Naive thymus-derived CD8-positive, alpha-beta T cell (primary cell): ENCODE measurements at regions not wholly inside any gene's neighbourhood (a gene's known extent, or its start where the extent isn't known, plus 50 kb on each side); places are given as distances from the start of the nearest gene placed in this dataset.
"Not testable (repeated sequence)": the region's sequence is repeated elsewhere in the genome, so short reads cannot be mapped to it uniquely, and the experiment has no call there.

Experiments used
- ATAC-seq, 2 donors: fragments of 150-1000 bp; cut with Tn5 transposase in 1 of 2; sonication (Bioruptor Pico), chemical (Tn5 transposase) in 1 of 2; 1 replicate in 1 of 2; 2 replicates in 1 of 2; pipeline ENCODE4 v1.10.0; 2021; ENCODE audit warnings: mild to moderate bottlenecking in 2 of 2, moderate library complexity in 2 of 2
- POLR2A ChIA-PET: fragments of 350-600 bp; sonication (Branson Sonifier 250); formaldehyde crosslinking; loops from one replicate; lab custom pipeline; 2021; ENCODE audit warnings: antibody characterized with exemption; lab: Charles Lee
- DNase-seq, 10 donors: peaks; one replicate each; pipeline versions ENCODE4 v3.0.0 to v3.0.0-alpha.2; 2020 to 2022
- H3K27ac Mint-ChIP-seq, 10 donors: one replicate each; pipeline ENCODE4 v1.8.0; 2020 to 2022; ENCODE audit warnings: mild to moderate bottlenecking in 10 of 10, mixed read lengths in 10 of 10, moderate library complexity in 4 of 10, inconsistent platforms in 1 of 10
- H3K27me3 Mint-ChIP-seq, 5 donors: one replicate each; pipeline ENCODE4 v1.8.0; 2021 to 2022; ENCODE audit warnings: mixed read lengths in 5 of 5
- H3K36me3 Mint-ChIP-seq, 3 donors: one replicate each; pipeline ENCODE4 v1.8.0; 2020 to 2022; ENCODE audit warnings: mixed read lengths in 3 of 3, mild to moderate bottlenecking in 2 of 3, inconsistent platforms in 1 of 3
- H3K4me1 Mint-ChIP-seq, 4 donors: one replicate each; pipeline ENCODE4 v1.8.0; 2021 to 2022; ENCODE audit warnings: mixed read lengths in 4 of 4
- H3K4me3 Mint-ChIP-seq, 10 donors: one replicate each; pipeline ENCODE4 v1.8.0; 2020 to 2022; ENCODE audit warnings: mild to moderate bottlenecking in 10 of 10, mixed read lengths in 10 of 10, moderate library complexity in 6 of 10, inconsistent platforms in 1 of 10
- H3K9me3 Mint-ChIP-seq, 9 donors: one replicate each; pipeline ENCODE4 v1.8.0; 2020 to 2022; ENCODE audit warnings: mixed read lengths in 9 of 9, mild to moderate bottlenecking in 3 of 9, inconsistent platforms in 1 of 9, moderate library complexity in 1 of 9

DNA sequence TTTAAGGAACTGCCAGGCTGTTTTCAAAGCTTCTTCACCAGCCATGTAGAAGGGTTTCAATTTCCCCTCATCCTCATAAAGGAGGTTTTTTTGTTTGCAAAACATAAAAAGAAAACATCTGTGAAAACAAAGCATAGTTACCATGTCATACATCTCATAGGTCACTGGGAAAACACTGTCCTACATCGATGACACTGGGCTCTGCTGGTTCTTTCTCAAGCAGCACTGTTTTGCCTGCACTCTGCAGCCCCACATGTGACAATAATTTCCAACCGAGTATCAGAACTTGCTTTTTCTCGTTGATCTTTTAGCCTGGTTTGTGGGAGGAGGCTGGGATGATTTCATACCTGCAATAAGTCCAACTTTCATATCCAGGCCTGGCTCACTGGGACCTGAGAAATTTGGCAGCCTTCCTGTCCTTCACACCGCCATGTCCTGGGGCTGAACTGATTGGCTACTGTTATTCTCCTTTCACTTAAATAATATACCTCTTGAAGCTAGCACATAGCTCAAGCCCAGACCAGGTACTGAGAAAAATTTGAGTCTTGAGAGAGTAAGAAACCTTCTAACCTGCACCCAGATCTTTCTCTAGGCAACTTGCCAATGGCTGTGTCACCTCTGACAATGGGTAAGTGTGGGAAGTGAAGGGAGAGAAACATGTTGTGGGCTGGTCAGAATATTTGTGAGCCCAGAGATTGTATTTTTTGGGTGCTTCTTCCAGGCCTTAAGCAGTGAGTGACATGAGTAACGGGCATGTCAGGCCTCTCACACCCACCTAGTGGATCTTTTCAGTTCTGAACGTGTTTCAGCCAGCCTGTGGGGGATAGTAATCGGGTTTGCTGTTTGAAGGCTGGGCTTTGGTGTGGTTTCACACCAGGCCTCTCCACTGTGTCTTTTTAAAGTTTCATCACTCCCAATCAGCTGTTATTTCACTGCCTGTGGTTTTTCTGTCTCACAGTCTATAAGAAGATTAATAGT, 502.8 kb downstream of the NTRK2 start:
- no peak for ATAC-seq
- POLR2A ChIA-PET: no interaction called here
- Mint-ChIP-seq H3K36me3 (peaks cover 0 to 5% (median 0%) of the 10 kb centered on the region in 3 donors), H3K4me3 (no peak overlapping the region), H3K9me3 (peaks cover 0 to 16% (median 3%) of the 10 kb centered on the region in 9 donors), H3K4me1 (no peaks in the 10 kb centered on the region), H3K27ac (no peak overlapping the region), H3K27me3 (peaks cover 0 to 22% (median 9%) of the 10 kb centered on the region in 5 donors)
- DNase-seq: no peak

DNA sequence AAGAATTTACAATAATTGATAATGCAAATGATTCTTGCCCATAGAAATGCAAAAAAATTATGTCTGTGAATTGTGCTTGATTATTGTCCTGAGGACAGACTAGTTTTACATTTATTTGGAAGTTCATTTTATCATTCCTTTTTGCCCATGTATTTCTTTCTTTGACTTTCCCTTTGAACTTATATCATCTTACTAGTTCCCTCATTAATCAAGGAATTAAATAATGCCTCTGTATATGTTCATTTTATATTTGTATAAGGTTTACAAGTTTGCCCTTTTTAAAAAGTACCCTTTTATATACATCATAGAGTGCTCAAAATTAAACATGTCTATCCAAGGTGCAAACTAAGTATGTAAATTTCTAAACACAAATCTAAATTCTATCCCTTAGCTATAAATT, 501.6 kb downstream of the NTRK2 start:
- Mint-ChIP-seq H3K36me3 (peaks cover 0 to 5% (median 0%) of the 10 kb centered on the region in 3 donors), H3K27me3 (peaks cover 0 to 22% (median 9%) of the 10 kb centered on the region in 5 donors), H3K27ac (no peak overlapping the region), H3K4me3 (no peak overlapping the region), H3K4me1 (no peaks in the 10 kb centered on the region), H3K9me3 (peaks cover 0 to 16% (median 3%) of the 10 kb centered on the region in 9 donors)
- no peak for ATAC-seq
- POLR2A ChIA-PET: no interaction called here
- no peak for DNase-seq

DNA sequence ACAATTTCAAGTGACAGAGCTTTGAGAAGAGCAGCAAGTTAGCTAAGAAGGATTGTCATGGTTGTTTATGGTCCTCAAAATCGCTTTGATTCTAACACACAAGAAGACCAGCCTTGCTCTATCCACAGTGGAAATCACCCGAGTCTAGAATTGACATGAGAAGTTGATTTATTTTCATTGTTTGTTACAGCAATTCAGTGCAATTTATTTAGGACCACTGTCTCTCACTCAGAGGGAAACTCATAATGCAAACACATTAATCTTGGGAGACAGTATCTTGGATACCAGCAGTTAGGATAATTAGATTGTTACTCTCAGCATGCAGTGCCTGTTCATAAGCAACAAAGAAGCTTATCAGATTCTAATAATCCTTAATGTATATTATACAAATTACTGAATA, 498.9 kb downstream of the NTRK2 start:
- ATAC-seq: no peak
- POLR2A ChIA-PET: no interaction called here
- no peak for DNase-seq
- H3K27me3 Mint-ChIP-seq: peaks cover 0 to 2% (median 0%) of the 10 kb centered on the region in 5 donors
- peaks cover 0 to 9% (median 0%) of the 10 kb centered on the region in 3 donors for H3K36me3 Mint-ChIP-seq
- no peak overlapping the region for H3K27ac Mint-ChIP-seq
- H3K9me3 Mint-ChIP-seq: peaks cover 0 to 21% (median 5%) of the 10 kb centered on the region in 9 donors
- H3K4me1 Mint-ChIP-seq: no peaks in the 10 kb centered on the region
- no peak overlapping the region for H3K4me3 Mint-ChIP-seq

DNA sequence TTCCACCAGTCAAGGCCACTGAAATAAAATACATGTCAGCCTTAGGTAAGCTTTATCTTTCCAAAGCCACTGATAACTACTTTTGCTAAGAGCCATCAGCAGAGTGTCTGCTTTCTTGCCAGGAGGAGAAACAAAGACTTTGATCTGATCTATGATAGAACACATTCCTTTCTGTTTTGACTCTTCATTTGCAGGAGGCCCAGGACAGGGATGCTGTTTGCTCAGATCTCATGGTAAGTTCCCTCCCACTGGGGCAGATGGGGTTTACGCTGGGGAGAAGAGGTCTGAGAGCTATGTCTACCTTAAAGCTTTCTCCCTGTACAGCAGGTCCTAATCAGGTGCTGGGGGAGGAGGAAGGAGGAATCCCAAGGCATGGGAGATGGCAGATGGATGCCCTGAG, 497.6 kb downstream of the NTRK2 start:
- peaks cover 0 to 24% (median 6%) of the 10 kb centered on the region in 9 donors for H3K9me3 Mint-ChIP-seq
- H3K4me3 Mint-ChIP-seq: no peak overlapping the region
- H3K36me3 Mint-ChIP-seq: peaks cover 0 to 14% (median 0%) of the 10 kb centered on the region in 3 donors
- ATAC-seq: no peak
- DNase-seq: no peak
- no peak overlapping the region for H3K27ac Mint-ChIP-seq
- POLR2A ChIA-PET: no interaction called here
- no peaks in the 10 kb centered on the region for H3K4me1 Mint-ChIP-seq
- peaks cover 0 to 2% (median 0%) of the 10 kb centered on the region in 5 donors for H3K27me3 Mint-ChIP-seq

DNA sequence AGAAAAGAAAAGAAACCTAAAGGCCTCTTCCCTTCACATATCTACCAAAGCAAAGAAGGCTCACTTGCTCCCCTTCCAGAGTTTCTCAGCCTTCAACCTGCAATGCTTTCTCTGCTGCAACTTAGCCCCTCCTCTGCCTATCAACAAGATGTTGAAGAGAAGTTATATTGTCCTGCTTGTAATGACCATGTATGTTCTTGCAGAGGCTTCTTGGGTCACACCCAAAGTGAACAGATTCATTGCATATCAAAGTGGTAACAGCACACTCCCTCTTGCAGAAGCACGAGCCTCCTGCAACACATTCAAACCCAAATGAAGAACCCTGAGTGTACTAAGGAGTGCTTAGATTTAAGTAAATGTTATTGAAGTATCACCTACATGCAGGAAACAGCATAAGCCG, 494.3 kb downstream of the NTRK2 start:
- Mint-ChIP-seq H3K27ac (no peak overlapping the region), H3K27me3 (peaks cover 0 to 2% (median 0%) of the 10 kb centered on the region in 5 donors), H3K36me3 (peaks cover 0 to 9% (median 0%) of the 10 kb centered on the region in 3 donors), H3K9me3 (peaks cover 0 to 13% (median 5%) of the 10 kb centered on the region in 9 donors), H3K4me1 (no peaks in the 10 kb centered on the region), H3K4me3 (no peak overlapping the region)
- ATAC-seq (no peak), DNase-seq (no peak)
- POLR2A ChIA-PET: no interaction called here

DNA sequence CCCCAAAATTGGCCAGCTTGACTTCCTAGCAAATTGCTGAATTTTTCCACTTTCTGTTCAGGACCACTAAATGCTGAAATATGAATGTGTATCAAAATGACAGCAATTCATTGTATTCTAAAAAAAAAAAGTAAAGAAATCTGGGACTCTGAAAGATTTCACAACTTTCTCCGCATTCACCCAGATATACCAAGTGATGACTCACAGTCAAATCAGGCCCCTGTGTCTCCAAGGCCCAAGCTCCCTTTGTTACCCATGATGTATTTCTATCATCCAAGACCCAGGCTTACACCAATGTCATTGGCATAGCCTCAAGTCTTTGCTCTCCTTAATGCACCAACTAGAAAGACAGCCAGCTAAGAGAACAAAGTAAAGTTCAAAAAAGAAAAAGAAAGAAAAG, 493.9 kb downstream of the NTRK2 start:
- peaks cover 0 to 9% (median 0%) of the 10 kb centered on the region in 3 donors for H3K36me3 Mint-ChIP-seq
- peaks cover 0 to 10% (median 5%) of the 10 kb centered on the region in 9 donors for H3K9me3 Mint-ChIP-seq
- no peak overlapping the region for H3K4me3 Mint-ChIP-seq
- POLR2A ChIA-PET: no interaction called here
- H3K4me1 Mint-ChIP-seq: no peaks in the 10 kb centered on the region
- peaks cover 0 to 2% (median 0%) of the 10 kb centered on the region in 5 donors for H3K27me3 Mint-ChIP-seq
- ATAC-seq (no peak), DNase-seq (no peak)
- no peak overlapping the region for H3K27ac Mint-ChIP-seq

DNA sequence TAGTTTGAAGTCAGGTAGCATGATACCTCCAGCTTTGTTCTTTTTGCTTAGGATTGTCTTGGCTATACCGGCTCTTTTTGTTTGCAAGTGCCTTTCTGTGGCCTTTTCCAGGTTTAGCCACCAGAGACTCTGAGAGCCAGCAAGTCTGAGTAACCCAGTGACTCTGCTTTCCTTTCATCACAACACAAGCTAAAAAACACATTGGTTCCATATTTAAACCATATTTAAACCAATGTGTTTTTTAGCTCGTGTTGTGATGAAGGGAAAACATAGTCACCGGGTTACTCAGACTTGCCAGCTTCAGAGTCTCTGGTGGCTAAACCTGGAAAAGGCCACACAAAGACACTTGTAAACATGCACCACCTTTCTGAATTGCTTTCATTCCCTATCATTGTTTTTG, 493.3 kb downstream of the NTRK2 start:
- no peak overlapping the region for H3K4me3 Mint-ChIP-seq
- peaks cover 0 to 9% (median 2%) of the 10 kb centered on the region in 9 donors for H3K9me3 Mint-ChIP-seq
- H3K4me1 Mint-ChIP-seq: no peaks in the 10 kb centered on the region
- no peak for DNase-seq
- no peak for ATAC-seq
- H3K27me3 Mint-ChIP-seq: peaks cover 0 to 2% (median 0%) of the 10 kb centered on the region in 5 donors
- no peak overlapping the region for H3K27ac Mint-ChIP-seq
- peaks cover 0 to 9% (median 0%) of the 10 kb centered on the region in 3 donors for H3K36me3 Mint-ChIP-seq
- POLR2A ChIA-PET: no interaction called here

DNA sequence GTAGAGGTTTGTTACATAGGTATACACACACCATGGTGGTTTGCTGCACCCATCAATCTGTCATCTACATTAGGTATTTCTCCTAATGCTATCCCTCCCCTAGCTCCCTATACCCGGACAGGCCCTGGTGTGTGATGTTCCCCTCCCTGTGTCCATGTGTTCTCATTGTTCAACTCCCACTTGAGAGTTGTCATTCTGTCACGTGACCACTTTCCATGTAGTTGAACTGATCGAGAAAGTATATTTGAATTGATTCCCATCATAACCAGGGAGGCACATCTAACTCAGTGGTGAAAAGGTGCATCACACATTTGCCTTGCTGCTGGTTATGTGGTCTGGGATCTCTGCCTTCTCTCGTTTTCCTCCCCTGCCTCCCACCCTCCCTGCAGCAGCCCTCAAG, 491.4 kb downstream of the NTRK2 start:
- not testable (repeated sequence) for H3K9me3 Mint-ChIP-seq, H3K36me3 Mint-ChIP-seq, H3K4me3 Mint-ChIP-seq, H3K4me1 Mint-ChIP-seq, DNase-seq, ATAC-seq, H3K27me3 Mint-ChIP-seq, H3K27ac Mint-ChIP-seq
- POLR2A ChIA-PET: interaction anchor here (0.6 kb wide), 1 partner anchor 47 kb away, joined by 3 read pairs; no protein-coding TSS in a partner anchor

DNA sequence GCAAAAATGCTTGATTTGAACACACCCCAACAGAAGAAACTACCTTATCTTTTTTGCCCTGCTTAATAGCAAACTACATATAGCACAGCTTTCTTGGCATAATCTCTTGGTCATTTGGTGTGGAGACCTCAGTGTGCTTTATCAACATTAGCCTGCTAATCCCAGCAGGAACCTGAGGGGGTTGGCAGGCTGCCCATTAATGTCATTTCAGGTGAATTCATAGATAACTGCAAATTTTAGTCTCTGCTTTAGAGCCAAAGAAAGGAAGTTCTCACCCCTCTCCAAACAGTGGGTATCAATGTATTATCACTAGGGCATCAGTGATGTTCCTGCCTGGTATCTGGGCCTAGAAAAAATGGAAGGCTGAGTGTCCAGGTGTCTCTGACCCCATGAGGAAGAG, 489.0 kb downstream of the NTRK2 start:
- Mint-ChIP-seq H3K27me3 (no peaks in the 10 kb centered on the region), H3K9me3 (peaks cover 0 to 5% (median 0%) of the 10 kb centered on the region in 9 donors), H3K27ac (no peak overlapping the region), H3K36me3 (peaks cover 0 to 6% (median 0%) of the 10 kb centered on the region in 3 donors), H3K4me1 (no peaks in the 10 kb centered on the region), H3K4me3 (no peak overlapping the region)
- ATAC-seq: no peak
- DNase-seq: no peak
- POLR2A ChIA-PET: no interaction called here

DNA sequence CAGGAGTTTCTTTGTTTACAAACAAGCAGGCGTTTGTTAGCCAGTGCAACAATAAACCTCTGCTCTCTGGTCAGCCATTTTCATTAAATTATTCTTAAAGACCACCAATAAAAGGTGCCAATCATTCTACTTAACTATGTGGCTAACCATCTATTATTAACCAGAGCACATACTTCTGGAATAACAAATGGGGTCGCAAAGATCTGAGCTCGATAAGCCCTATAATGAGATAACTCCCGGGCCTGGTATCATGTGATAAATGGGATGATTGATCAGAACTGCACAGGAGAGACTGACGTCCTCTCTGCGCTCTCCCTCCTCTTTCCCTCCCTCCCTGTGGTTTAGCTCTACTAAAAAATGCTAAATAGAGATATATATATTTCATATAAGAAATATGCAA, 488.2 kb downstream of the NTRK2 start:
- H3K27me3 Mint-ChIP-seq: no peaks in the 10 kb centered on the region
- POLR2A ChIA-PET: no interaction called here
- DNase-seq: no peak
- no peak overlapping the region for H3K27ac Mint-ChIP-seq
- H3K4me1 Mint-ChIP-seq: no peaks in the 10 kb centered on the region
- H3K9me3 Mint-ChIP-seq: peaks cover 0 to 5% (median 0%) of the 10 kb centered on the region in 9 donors
- H3K36me3 Mint-ChIP-seq: no peaks in the 10 kb centered on the region
- no peak for ATAC-seq
- no peak overlapping the region for H3K4me3 Mint-ChIP-seq

DNA sequence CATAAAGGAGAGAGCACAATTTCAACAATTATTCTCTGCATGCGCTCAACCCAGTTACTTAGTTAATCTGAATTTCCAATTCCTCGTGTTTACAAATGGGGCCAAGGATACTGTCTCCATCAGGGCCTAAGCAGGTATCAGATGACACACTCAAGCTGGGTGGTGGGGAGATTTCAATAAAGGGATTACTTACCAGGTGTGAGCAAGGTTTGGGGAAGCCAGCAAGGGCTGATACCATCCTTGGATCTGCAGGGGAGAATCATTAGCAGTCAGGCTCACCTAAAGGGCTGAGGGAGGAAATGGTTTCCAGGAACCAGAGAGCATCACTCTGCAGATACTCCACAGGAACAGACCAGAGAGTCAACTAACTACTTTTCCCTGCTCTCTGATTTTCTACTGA, 487.1 kb downstream of the NTRK2 start:
- H3K4me1 Mint-ChIP-seq: no peaks in the 10 kb centered on the region
- no peak overlapping the region for H3K27ac Mint-ChIP-seq
- DNase-seq: no peak
- POLR2A ChIA-PET: no interaction called here
- H3K4me3 Mint-ChIP-seq: no peak overlapping the region
- no peaks in the 10 kb centered on the region for H3K27me3 Mint-ChIP-seq
- H3K9me3 Mint-ChIP-seq: peaks cover 0 to 2% (median 0%) of the 10 kb centered on the region in 9 donors
- H3K36me3 Mint-ChIP-seq: no peaks in the 10 kb centered on the region
- no peak for ATAC-seq

DNA sequence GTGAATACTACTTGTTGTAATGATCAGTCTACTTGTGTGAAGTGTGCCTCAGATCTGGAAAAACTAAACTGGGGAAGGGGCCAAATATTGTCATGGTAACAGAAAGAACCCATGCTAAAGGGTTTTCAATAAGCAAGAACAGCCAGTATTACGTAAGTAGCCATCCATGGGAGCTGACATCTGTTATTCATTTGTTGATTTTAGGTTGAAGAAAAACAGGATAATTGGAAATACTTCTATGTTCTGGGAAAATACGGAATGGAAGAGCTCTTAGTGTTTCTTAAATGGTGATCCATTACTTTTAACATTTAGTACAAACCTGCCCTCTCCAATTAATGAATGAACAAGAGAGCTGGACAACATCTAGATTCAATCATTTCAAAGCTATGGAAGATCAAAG, 485.8 kb downstream of the NTRK2 start:
- POLR2A ChIA-PET: no interaction called here
- DNase-seq (no peak), ATAC-seq (no peak)
- Mint-ChIP-seq H3K27ac (no peak overlapping the region), H3K9me3 (no peaks in the 10 kb centered on the region), H3K4me3 (no peak overlapping the region), H3K27me3 (no peaks in the 10 kb centered on the region), H3K4me1 (no peaks in the 10 kb centered on the region), H3K36me3 (no peaks in the 10 kb centered on the region)

DNA sequence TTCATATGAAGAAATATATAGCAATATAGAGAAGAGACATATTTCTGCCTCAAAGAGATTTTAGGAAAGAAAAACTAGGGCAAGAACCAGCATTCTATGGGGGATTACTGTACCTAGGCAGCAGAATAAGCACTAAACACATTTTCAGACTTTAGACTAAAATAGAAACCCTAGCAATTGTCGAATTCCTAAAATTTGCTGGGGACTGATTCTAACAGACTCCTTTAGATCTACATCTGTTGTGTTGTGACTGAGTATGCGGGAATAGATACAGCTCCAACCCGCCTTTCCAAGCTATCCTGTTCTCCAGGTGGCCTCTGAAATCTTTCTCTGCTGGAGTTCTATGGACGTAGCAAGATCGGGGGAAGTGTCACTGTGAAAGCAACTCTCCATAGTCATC, 482.2 kb downstream of the NTRK2 start:
- Mint-ChIP-seq H3K9me3 (peaks cover 0 to 4% (median 0%) of the 10 kb centered on the region in 9 donors), H3K36me3 (no peaks in the 10 kb centered on the region)

More for the DNA sequence above, 482.2 kb downstream of the NTRK2 start:
- Mint-ChIP-seq H3K27me3 (peaks cover 0 to 19% (median 5%) of the 10 kb centered on the region in 5 donors), H3K4me3 (no peak overlapping the region), H3K27ac (no peak overlapping the region), H3K4me1 (no peaks in the 10 kb centered on the region)
- DNase-seq: no peak
- no peak for ATAC-seq
- POLR2A ChIA-PET: no interaction called here
